Stimulated activated CD4-positive, alpha-beta T cell treated with anti-CD3 and anti-CD28 coated beads, Interleukin-4, amount 100 ng/mL, for 24 hours (primary cell): ENCODE measurements at regions not wholly inside any gene's neighbourhood (a gene's known extent, or its start where the extent isn't known, plus 50 kb on each side); places are given as distances from the start of the nearest gene placed in this dataset.
"Not testable (repeated sequence)": the region's sequence is repeated elsewhere in the genome, so short reads cannot be mapped to it uniquely, and the experiment has no call there.

Experiments
- DNase-seq: peaks from one replicate; pipeline ENCODE4 v3.0.0-alpha.2; 2020

GRCh38 chrY:21034151-21035061 is 278.5 kb downstream of the RPS4Y2 start:
- DNase-seq, result no peak

GRCh38 chrY:21037398-21037797 is 281.5 kb downstream of the RPS4Y2 start:
- not testable (repeated sequence) for DNase-seq

GRCh38 chrY:21039811-21040210 is 283.9 kb downstream of the RPS4Y2 start:
- no peak for DNase-seq

GRCh38 chrY:21040711-21041110 is 284.8 kb downstream of the RPS4Y2 start:
- DNase-seq, result not testable (repeated sequence)

- DNase-seq, result no peak
Measured at GRCh38 chrY:21073079-21073478, 317.2 kb downstream of the RPS4Y2 start.

- no peak for DNase-seq
Measured at GRCh38 chrY:21073641-21074260, 317.8 kb downstream of the RPS4Y2 start.

GRCh38 chrY:21075658-21076057 is 319.8 kb downstream of the RPS4Y2 start:
- DNase-seq, result no peak

- no peak for DNase-seq
Measured at GRCh38 chrY:21079670-21080069, 323.8 kb downstream of the RPS4Y2 start.

GRCh38 chrY:21081640-21082611 is 326.0 kb downstream of the RPS4Y2 start:
- DNase-seq, result no peak

GRCh38 chrY:21082639-21083038 is 326.7 kb downstream of the RPS4Y2 start:
- DNase-seq, result no peak

GRCh38 chrY:21091909-21092308 is 336.0 kb downstream of the RPS4Y2 start:
- no peak for DNase-seq

GRCh38 chrY:21102507-21102906 is 346.6 kb downstream of the RPS4Y2 start:
- DNase-seq, result no peak

- DNase-seq, result no peak
Measured at GRCh38 chrY:21103885-21104284, 348.0 kb downstream of the RPS4Y2 start.

- no peak for DNase-seq
Measured at GRCh38 chrY:21105529-21105928, 349.6 kb downstream of the RPS4Y2 start.

GRCh38 chrY:21111313-21111712 is 355.4 kb downstream of the RPS4Y2 start:
- DNase-seq, result no peak

- no peak for DNase-seq
Measured at GRCh38 chrY:21121065-21121464, 365.2 kb downstream of the RPS4Y2 start.

GRCh38 chrY:21135591-21135990 is 375.5 kb upstream of the RBMY1B start:
- no peak for DNase-seq

- DNase-seq, result no peak
Measured at GRCh38 chrY:21138056-21138758, 372.9 kb upstream of the RBMY1B start.

- DNase-seq, result no peak
Measured at GRCh38 chrY:21146331-21146730, 364.8 kb upstream of the RBMY1B start.

- no peak for DNase-seq
Measured at GRCh38 chrY:21149971-21150370, 361.2 kb upstream of the RBMY1B start.

- no peak for DNase-seq
Measured at GRCh38 chrY:21169821-21170220, 341.3 kb upstream of the RBMY1B start.

GRCh38 chrY:21174697-21175463 is 336.3 kb upstream of the RBMY1B start:
- DNase-seq, result no peak
